RWPE2 (cell line): ENCODE measurements at regions not wholly inside any gene's neighbourhood (a gene's known extent, or its start where the extent isn't known, plus 50 kb on each side); places are given as distances from the start of the nearest gene placed in this dataset.
"Not testable (repeated sequence)": the region's sequence is repeated elsewhere in the genome, so short reads cannot be mapped to it uniquely, and the experiment has no call there.

Source experiments
- ATAC-seq: fragments of 200-7000 bp; cut with Tn5 transposase; 3 replicates; pipeline ENCODE4 v1.9.1; 2021; ENCODE audit warnings: low read depth
- DNase-seq: peaks from one replicate; pipeline ENCODE4 v3.0.0-alpha.2; 2020; ENCODE audit warnings: low spot score
- H3K27ac ChIP-seq: fragments of 450-650 bp; 2 replicates; pipeline ENCODE4 v1.5.1; 2017; ENCODE audit warnings: mild to moderate bottlenecking; ENCODE audit not compliant: poor library complexity, severe bottlenecking
- H3K27me3 ChIP-seq: fragments of 250-450 bp; sonication (Bioruptor Pico); 2 replicates; pipeline ENCODE4 v1.5.1; 2021; ENCODE audit warnings: mild to moderate bottlenecking, moderate library complexity; ENCODE audit not compliant: insufficient read depth, poor library complexity, severe bottlenecking
- H3K36me3 ChIP-seq: fragments of 250-450 bp; sonication (Bioruptor Pico); 2 replicates; pipeline ENCODE4 v1.5.1; 2020; ENCODE audit warnings: low read depth, mild to moderate bottlenecking, moderate library complexity
- H3K4me1 ChIP-seq: fragments of 250-450 bp; sonication (Bioruptor Pico); 2 replicates; pipeline ENCODE4 v1.5.1; 2021; ENCODE audit warnings: mild to moderate bottlenecking, moderate library complexity; ENCODE audit not compliant: insufficient read depth, poor library complexity, severe bottlenecking
- H3K4me3 ChIP-seq: fragments of 250-450 bp; sonication (Bioruptor Pico); 2 replicates; pipeline ENCODE4 v1.5.1; 2021; ENCODE audit warnings: mild to moderate bottlenecking, moderate library complexity; ENCODE audit not compliant: severe bottlenecking
- H3K9me3 ChIP-seq: fragments of 250-450 bp; sonication (Bioruptor Pico); 2 replicates; pipeline ENCODE4 v1.5.1; 2021; ENCODE audit warnings: mild to moderate bottlenecking, moderate library complexity; ENCODE audit not compliant: severe bottlenecking
- CTCF ChIP-seq: fragments of 450-650 bp; IDR thresholded peaks from one replicate; pipeline ENCODE4 v1.5.1; 2017; ENCODE audit warnings: mild to moderate bottlenecking, moderate library complexity; ENCODE audit not compliant: poor library complexity, severe bottlenecking

- Histone ChIP-seq H3K36me3 (no peaks in the 10 kb centered on the region), H3K27ac (no peak overlapping the region), H3K9me3 (no peaks in the 10 kb centered on the region), H3K4me1 (no peaks in the 10 kb centered on the region), H3K4me3 (no peak overlapping the region), H3K27me3 (no peaks in the 10 kb centered on the region)
- ATAC-seq (no peak), DNase-seq (no peak)
- TF ChIP-seq CTCF, result no peak
Measured at GRCh38 chr14:65840118-65840751, 427.7 kb downstream of the FUT8 start.

- no peak for DNase-seq
- no peaks in the 10 kb centered on the region for H3K36me3 ChIP-seq
- no peak for TF ChIP-seq CTCF
- H3K4me3 ChIP-seq, result no peak overlapping the region
- H3K9me3 ChIP-seq, result no peaks in the 10 kb centered on the region
- no peak overlapping the region for H3K27ac ChIP-seq
- H3K27me3 ChIP-seq, result no peaks in the 10 kb centered on the region
- no peaks in the 10 kb centered on the region for H3K4me1 ChIP-seq
- no peak for ATAC-seq
Measured at GRCh38 chr14:65840786-65841185, 428.3 kb downstream of the FUT8 start.

- no peak for ATAC-seq
- Histone ChIP-seq H3K9me3 (no peaks in the 10 kb centered on the region), H3K36me3 (no peaks in the 10 kb centered on the region), H3K27ac (no peak overlapping the region), H3K27me3 (peaks cover 7% of the 10 kb centered on the region), H3K4me1 (no peaks in the 10 kb centered on the region), H3K4me3 (no peak overlapping the region)
- DNase-seq, result no peak
- TF ChIP-seq CTCF, result no peak
Measured at GRCh38 chr14:65846196-65846868, 433.8 kb downstream of the FUT8 start.

- DNase-seq, result no peak
- Histone ChIP-seq H3K36me3 (no peaks in the 10 kb centered on the region), H3K4me1 (no peaks in the 10 kb centered on the region), H3K9me3 (no peaks in the 10 kb centered on the region), H3K27ac (no peak overlapping the region), H3K4me3 (no peak overlapping the region), H3K27me3 (peaks cover 7% of the 10 kb centered on the region)
- no peak for TF ChIP-seq CTCF
- 0 out of 3 replicates have a peak, but pooled peaks have one; percentile 27 for ATAC-seq
Measured at GRCh38 chr14:65847075-65847847, 434.7 kb downstream of the FUT8 start.

- not testable (repeated sequence) for H3K9me3 ChIP-seq, ATAC-seq, H3K36me3 ChIP-seq, H3K4me1 ChIP-seq, H3K27ac ChIP-seq, DNase-seq, H3K4me3 ChIP-seq, H3K27me3 ChIP-seq
Measured at GRCh38 chr14:65847931-65848330, 435.4 kb downstream of the FUT8 start.
